ENCODE measurements at regions not wholly inside any gene's neighbourhood (a gene's known extent, or its start where the extent isn't known, plus 50 kb on each side); places are given as distances from the start of the nearest gene placed in this dataset.

DNA sequence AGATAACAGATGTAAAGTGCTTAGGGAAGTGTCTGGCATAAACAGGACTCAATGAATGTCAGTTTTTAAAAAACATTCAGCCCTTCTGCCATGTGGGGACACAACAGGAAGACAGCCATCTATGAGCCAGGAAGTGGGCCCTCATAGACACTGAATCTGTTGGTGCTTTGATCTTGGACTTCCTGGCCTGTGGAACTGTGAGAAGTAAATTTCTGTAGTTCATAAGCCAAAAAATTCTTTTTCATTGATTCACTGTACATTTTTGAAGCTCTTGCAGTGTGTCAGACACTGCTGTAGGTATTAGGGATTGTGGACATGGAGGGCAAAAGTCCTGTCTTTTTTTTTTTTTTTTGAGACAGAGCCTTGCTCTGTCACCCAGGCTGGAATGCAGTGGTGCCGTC, 188.6 kb downstream of the HIPK3 start:
- no TSS peak for BruUV-seq (replicated peaks)
- Mint-ChIP-seq H3K27ac (ENCODE audit: low read depth, unreplicated experiment) (no peak overlapping the region), H3K4me1 (ENCODE audit: insufficient read depth, unreplicated experiment) (no peaks in the 10 kb centered on the region), H3K4me3 (ENCODE audit: unreplicated experiment) (no peak overlapping the region), H3K27me3 (ENCODE audit: insufficient read depth, unreplicated experiment) (peaks cover 11% of the 10 kb centered on the region), H3K36me3 (ENCODE audit: insufficient read depth, unreplicated experiment) (no peaks in the 10 kb centered on the region), H3K9me3 (ENCODE audit: unreplicated experiment) (no peaks in the 10 kb centered on the region)
- TF ChIP-seq, protein P1, sequence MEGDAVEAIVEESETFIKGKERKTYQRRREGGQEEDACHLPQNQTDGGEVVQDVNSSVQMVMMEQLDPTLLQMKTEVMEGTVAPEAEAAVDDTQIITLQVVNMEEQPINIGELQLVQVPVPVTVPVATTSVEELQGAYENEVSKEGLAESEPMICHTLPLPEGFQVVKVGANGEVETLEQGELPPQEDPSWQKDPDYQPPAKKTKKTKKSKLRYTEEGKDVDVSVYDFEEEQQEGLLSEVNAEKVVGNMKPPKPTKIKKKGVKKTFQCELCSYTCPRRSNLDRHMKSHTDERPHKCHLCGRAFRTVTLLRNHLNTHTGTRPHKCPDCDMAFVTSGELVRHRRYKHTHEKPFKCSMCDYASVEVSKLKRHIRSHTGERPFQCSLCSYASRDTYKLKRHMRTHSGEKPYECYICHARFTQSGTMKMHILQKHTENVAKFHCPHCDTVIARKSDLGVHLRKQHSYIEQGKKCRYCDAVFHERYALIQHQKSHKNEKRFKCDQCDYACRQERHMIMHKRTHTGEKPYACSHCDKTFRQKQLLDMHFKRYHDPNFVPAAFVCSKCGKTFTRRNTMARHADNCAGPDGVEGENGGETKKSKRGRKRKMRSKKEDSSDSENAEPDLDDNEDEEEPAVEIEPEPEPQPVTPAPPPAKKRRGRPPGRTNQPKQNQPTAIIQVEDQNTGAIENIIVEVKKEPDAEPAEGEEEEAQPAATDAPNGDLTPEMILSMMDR (IDR thresholded peaks at IDR 0.05; ENCODE audit: unreplicated experiment): no peak
- ChIA-PET POLR2A (no interaction called here), CTCF (no interaction called here)
- intact Hi-C loops (cut with micrococcal nuclease): no loop called here
- DNase-seq (ENCODE audit: unreplicated experiment): no peak

DNA sequence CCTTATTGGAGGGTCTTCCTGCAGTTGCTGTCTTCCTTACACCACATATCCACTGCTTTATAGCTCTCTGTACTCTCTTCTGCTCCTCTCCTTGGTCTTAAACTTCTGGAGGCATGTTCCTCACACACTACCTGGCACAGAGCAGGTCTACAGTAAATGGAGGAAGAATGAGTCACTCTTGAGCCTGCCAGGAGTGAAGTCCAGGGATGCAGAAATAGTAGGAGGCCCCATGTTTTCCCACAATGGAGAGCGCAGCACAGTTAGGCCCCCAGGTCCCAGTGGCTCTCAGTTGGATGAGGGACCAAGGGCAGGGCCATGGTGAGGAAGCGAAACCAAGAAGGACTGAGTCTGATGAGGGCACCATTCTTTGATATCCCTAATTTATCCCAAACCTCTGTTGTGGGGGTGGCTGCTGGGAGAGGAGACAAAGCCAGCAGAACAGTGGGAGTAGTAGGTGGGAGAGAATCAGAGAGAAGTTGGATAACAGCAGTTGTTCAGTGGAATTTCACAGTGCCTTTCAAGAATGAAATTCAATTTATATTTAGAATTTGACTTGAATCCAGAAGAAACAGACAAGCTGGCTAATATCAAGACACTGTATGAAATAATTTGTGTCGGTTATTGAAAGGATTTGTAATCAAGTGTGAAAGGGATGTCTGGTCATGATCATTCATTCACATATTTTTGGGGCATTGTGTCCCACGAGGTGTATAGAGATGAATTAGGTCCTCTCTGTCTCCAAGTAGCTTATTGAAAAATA, 187.8 kb downstream of the HIPK3 start:
- POLR2A ChIA-PET: no interaction called here

DNA sequence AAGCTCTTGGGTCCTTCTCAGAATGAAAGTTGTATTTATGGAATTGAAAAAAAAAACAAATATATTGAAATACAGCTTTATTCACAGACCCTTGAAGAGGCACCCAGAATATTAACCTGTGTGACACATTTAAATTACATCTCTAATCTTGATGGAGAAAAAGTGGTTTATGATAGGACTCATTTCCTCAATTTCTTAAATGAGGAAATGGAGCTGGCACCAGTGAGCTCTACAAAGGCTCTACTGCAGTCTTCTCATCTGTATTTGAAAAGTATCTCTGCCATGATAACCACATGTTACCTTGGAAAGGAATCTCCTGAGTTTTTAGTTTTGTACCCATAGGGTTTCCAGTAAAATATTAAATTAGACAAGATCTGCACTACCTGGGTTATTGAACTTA, 186.5 kb downstream of the HIPK3 start:
- Mint-ChIP-seq H3K4me1 (ENCODE audit: insufficient read depth, unreplicated experiment) (no peaks in the 10 kb centered on the region), H3K9me3 (ENCODE audit: unreplicated experiment) (no peaks in the 10 kb centered on the region), H3K27ac (ENCODE audit: low read depth, unreplicated experiment) (no peak overlapping the region), H3K27me3 (ENCODE audit: insufficient read depth, unreplicated experiment) (peaks cover 11% of the 10 kb centered on the region), H3K4me3 (ENCODE audit: unreplicated experiment) (no peak overlapping the region), H3K36me3 (ENCODE audit: insufficient read depth, unreplicated experiment) (no peaks in the 10 kb centered on the region)
- ChIA-PET POLR2A (interaction anchor here (0.7 kb wide), 2 partner anchors 8 to 757 kb away, joined by 3 read pairs; no protein-coding TSS in a partner anchor), CTCF (interaction anchor here (0.6 to 1.3 kb wide), 4 partner anchors 8 to 1483 kb away, joined by 3 read pairs; no protein-coding TSS in a partner anchor)
- TF ChIP-seq, protein P1 (IDR thresholded peaks at IDR 0.05; ENCODE audit: unreplicated experiment): no peak
- intact Hi-C loops (cut with micrococcal nuclease): no loop called here
- DNase-seq (ENCODE audit: unreplicated experiment): no peak
- no TSS peak for BruUV-seq (replicated peaks)

More for the DNA sequence above, 187.8 kb downstream of the HIPK3 start:
- TF ChIP-seq, protein P1 (IDR thresholded peaks at IDR 0.05; ENCODE audit: unreplicated experiment): no peak
- Mint-ChIP-seq H3K4me1 (ENCODE audit: insufficient read depth, unreplicated experiment) (no peaks in the 10 kb centered on the region), H3K27me3 (ENCODE audit: insufficient read depth, unreplicated experiment) (peaks cover 11% of the 10 kb centered on the region), H3K27ac (ENCODE audit: low read depth, unreplicated experiment) (no peak overlapping the region), H3K36me3 (ENCODE audit: insufficient read depth, unreplicated experiment) (no peaks in the 10 kb centered on the region), H3K4me3 (ENCODE audit: unreplicated experiment) (no peak overlapping the region), H3K9me3 (ENCODE audit: unreplicated experiment) (no peaks in the 10 kb centered on the region)
- DNase-seq (ENCODE audit: unreplicated experiment): peak; percentile 41
- intact Hi-C loops (cut with micrococcal nuclease): no loop called here
- no TSS peak for BruUV-seq (replicated peaks)
- CTCF ChIA-PET: interaction anchor here (0.7 to 1.3 kb wide), 2 partner anchors 87 to 177 kb away, joined by 3 read pairs; no protein-coding TSS in a partner anchor

DNA sequence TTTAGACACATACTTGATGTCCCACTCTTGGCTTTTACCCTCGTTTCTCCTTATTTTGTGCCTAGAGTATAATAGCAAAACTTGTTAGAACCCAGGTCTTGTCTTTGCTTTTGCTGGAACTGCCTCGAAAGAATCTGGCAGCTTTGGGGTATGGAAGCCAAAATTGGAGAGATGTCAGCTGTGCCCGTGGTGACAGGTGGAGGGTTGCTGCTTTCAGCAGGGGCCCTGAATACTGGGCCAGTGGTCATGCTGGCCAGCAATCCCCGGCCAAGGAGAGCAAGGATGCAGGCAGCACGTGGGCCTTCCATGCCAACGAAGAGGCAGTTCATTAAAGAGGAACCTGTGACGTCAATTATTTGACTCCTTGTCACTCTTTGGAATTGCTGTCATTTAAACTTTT, 181.1 kb downstream of the HIPK3 start:
- Mint-ChIP-seq H3K4me3 (ENCODE audit: unreplicated experiment) (no peak overlapping the region), H3K27me3 (ENCODE audit: insufficient read depth, unreplicated experiment) (no peaks in the 10 kb centered on the region), H3K36me3 (ENCODE audit: insufficient read depth, unreplicated experiment) (no peaks in the 10 kb centered on the region), H3K27ac (ENCODE audit: low read depth, unreplicated experiment) (no peak overlapping the region), H3K4me1 (ENCODE audit: insufficient read depth, unreplicated experiment) (no peaks in the 10 kb centered on the region), H3K9me3 (ENCODE audit: unreplicated experiment) (no peaks in the 10 kb centered on the region)
- intact Hi-C loops (cut with micrococcal nuclease): no loop called here
- ChIA-PET POLR2A (interaction anchor here (0.6 to 0.8 kb wide), 2 partner anchors 10 to 664 kb away, joined by 3 read pairs; no protein-coding TSS in a partner anchor), CTCF (no interaction called here)
- no peak for DNase-seq (ENCODE audit: unreplicated experiment)
- TF ChIP-seq, protein P1 (IDR thresholded peaks at IDR 0.05; ENCODE audit: unreplicated experiment): no peak
- no TSS peak for BruUV-seq (replicated peaks)
